GM18867 (cell line): ENCODE measurements at regions not wholly inside any gene's neighbourhood (a gene's known extent, or its start where the extent isn't known, plus 50 kb on each side); places are given as distances from the start of the nearest gene placed in this dataset.
A peak's percentile ranks its signal among the peaks of the same experiment; 100 is the strongest.
"Not testable (repeated sequence)": the region's sequence is repeated elsewhere in the genome, so short reads cannot be mapped to it uniquely, and the experiment has no call there.

ENCODE experiments used
- ATAC-seq: cut with Tn5 transposase; IDR thresholded peaks from one replicate; pipeline ENCODE4 v1.9.1; 2021; ENCODE audit warnings: mild to moderate bottlenecking, moderate library complexity; ENCODE audit not compliant: unreplicated experiment

DNA sequence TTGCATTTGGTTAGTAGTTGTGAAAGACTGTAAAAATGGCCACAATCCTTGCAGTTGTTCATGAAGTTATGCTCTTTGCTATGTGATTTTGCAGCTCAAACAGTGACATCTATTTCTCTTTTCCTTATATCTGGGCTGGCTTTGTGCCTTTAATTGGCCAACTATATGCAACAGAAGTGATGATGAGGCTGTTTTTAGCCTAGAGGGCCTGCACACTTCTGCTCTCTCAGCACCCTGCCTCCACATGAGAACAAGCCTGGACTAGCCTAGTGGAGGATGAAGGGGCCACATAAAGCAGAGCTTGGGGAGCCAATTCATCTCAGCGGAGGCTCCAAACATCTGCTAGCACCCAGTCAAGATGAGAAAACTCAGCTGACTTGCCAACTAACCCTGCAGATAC lies 339.8 kb downstream of the OMA1 start:
- ATAC-seq, result no peak

DNA sequence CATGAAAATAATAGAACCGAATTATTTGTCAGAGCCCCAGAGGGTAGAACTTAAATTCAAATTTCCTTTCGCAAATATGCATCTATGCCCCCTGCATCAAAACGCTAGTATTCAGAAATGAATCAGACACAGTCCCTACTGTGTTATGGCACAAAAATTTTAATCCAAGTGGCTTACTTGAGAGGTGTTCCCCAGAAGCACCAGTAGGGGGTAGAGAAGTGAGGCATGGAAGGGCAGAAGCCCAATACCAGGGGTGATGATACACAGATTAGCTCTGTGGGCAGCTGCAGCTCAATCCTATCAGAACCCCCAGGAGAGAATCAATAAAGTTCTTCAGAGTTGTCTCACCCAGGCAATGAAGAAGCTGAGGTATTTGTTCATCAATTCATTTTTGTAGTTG lies 342.2 kb downstream of the OMA1 start:
- no peak for ATAC-seq

DNA sequence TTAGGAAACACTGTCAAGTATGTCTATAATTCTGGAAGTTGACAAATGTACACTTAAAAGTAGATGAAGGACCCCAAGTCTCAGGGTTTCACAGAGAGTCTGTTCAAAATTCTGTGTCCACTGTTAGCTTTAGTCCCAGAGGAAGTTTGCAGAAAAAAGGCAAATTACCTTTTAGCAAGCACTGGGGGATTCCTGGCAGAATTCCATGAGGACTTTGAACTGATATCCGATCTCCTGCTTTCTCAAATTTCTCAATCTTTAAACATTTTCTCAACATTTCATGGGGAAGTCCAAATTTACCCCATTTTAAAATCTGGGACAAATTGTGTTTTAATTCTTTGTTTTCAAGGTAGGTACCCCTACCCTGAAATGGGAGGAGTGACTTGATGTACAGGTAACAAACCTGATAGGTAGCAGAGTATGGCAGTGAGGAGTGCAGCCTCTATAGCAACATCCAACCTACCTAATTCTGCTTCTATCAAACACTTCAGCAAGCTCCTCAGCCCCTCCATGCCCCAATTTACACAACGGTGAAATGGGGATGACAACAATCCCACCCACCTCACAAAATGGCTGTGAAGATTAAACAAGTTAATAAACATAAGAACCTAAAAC lies 344.9 kb downstream of the OMA1 start:
- no peak for ATAC-seq

DNA sequence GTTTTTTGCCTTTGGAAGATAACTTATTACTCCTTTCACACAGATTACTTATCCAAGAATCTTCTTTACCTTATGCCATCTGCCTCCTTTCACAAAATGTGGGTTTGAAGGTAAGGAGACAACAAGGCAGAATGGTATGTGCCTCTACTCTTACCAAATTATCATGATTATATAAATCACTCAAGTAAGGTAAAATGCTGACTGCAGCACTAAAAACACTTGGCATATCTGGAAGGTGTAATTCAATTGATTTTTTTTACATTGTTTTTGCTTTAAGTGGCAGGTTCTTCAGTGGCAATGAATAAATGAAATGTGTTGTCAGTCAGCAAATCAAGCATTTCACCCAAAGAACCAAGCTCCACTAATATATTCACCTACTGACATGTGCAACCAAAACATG lies 346.1 kb downstream of the OMA1 start:
- ATAC-seq, result no peak

DNA sequence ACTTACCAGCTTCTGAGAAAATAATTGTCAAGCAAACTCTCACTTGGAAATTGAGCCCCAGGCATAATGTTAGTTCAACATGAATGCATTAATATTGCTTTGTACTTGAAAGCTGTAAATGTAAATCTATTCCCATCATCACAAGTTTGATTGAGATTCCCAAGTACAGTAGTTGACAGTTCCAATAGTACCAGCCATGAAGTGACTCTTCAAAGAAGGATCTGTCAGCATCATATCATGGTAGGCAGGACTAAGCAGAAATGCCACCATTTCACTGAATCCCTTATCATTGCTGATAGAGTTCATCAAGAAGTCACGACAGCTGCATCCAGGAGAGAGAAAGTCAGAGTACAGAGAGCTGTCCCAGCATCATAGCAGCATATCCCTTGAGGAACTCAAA lies 348.7 kb downstream of the OMA1 start:
- ATAC-seq, result no peak

DNA sequence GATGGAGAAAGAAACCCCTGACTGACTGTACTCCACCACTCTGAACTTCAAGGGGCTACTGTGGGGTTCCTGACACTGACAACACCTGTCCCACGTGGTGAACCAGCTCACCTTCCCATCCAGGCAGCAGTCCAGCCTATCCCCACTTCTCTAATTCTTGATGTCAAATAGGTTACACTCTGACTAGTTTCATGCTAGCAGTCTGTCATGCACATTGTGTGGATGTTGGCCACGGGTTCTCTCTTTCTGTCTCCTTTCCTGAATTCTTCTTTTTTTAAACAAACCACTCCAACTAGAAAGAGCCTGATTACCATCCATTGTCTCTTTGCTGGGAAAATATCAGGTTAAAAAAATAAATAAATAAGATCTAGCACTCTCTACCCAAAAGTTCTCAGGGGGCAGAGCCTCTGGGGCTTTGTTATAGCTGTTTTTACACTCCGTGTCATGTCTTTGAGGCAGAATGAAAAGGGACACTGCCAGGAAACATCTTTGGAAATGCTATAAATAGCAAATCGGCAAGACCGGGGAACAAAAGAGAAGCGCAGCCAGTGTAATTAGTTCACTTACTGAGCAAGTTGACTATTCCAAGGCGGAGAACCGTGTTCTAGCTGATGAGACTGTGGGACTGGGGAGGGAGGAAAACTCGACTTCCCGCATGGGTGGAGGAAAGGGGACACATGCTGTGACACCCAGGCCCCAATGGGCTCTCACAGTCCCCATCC lies 356.1 kb downstream of the OMA1 start:
- ATAC-seq, result no peak

DNA sequence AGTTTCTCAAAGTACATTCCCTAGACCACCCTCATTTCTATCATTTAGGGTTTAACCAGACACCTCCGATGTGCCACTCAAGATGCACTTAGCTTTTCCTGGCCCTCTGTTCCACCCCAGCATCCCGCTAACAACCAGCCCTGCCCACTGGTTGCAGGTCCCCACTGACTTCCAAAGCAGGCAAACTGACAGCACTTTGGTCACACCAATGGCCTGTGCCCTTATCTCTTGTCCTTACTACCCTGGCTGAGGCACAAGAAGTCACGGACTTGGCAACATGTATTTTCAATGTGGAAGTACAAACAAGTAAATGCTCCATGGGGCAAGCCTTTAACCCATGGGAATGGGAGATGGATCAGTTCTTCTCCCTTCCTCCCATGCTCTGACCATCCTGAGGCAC lies 357.1 kb downstream of the OMA1 start:
- ATAC-seq, result no peak

DNA sequence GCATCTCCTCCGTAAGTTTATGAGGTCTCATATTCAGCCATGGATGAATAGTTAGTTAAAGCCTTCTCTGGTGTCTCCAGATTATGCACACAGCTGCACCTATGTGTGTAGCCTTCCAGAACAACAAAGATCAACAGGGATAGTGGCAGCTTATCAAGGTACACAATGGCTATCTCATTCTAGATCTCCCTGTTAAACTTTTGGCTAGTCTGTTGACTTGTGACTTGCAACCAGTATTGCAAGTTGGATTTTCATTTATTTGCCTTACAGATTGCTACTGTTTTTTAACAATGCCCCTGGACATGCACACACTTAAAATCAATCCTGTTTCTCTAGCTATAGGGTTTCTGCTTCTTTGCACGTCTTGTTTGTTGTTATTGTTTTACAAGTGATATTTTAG lies 363.2 kb downstream of the OMA1 start:
- no peak for ATAC-seq

DNA sequence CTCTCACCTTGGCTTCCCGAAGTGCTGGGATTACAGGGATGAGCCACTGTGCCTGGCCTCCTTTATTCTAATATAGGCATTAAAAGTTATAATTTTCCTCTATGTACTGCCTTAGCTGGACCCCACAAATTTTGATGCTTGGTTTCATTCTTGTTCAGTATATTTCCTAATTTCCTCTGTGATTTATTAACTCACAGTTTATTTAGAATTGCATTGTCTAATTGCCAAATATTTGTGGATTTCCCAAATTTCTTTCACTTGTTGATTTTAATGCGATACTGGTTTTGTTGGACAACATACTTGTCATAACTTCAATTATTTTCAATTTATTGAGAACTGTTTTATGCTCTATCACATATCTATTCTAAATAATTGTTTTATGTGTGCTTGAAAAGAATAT lies 366.0 kb downstream of the OMA1 start:
- ATAC-seq, result no peak

DNA sequence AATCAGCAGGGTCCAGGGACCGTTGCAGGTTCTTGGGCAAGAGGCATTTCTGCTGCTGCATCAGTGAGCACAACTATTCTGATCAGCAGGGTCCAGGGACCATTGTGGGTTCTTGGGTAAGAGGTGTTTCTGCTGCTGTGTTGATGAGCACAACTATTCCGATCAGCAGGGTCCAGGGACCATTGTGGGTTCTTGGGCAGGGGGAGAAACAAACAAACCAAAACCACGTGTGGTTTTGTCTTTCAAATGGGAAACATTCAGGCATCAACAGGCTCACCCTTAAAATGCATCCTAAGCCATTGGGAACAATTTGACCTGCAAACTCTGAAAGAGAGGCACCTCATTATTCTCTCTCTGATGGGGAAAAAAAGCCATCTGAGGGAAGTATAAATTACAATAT lies 377.4 kb downstream of the OMA1 start:
- ATAC-seq, result not testable (repeated sequence)

DNA sequence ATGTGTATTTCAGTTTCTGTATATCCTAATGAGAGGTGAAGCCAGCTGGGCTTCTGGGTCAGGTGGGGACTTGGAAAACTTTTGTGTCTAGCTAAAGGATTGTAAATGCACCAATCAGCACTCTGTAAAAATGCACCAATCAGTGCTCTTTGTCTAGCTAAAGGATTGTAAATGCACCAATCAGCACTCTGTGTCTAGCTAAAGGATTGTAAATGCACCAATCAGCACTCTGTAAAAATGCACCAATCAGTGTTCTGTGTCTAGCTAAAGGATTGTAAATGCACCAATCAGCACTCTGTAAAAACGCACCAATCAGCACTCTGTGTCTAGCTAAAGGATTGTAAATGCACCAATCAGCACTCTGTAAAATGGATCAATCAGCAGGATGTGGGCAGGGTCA lies 379.4 kb downstream of the OMA1 start:
- ATAC-seq, result not testable (repeated sequence)

DNA sequence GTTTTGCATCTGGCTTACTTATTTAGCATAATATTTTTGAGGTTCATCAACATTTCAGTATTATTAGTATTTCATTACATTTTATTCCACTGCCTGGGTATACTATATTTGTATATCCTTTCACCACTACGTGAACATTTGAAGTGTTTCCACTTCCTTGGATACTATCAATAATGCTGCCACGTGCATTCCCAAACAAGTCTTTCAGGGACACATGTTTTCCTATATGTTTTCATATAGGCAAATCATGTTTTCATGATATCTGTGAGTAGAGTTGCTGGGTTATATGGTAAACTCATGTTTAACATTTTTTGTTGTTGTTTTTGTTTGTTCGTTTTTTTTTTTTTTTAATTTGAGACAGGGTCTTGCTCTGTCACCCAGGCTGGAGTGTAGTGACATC lies 380.1 kb downstream of the OMA1 start:
- no peak for ATAC-seq

DNA sequence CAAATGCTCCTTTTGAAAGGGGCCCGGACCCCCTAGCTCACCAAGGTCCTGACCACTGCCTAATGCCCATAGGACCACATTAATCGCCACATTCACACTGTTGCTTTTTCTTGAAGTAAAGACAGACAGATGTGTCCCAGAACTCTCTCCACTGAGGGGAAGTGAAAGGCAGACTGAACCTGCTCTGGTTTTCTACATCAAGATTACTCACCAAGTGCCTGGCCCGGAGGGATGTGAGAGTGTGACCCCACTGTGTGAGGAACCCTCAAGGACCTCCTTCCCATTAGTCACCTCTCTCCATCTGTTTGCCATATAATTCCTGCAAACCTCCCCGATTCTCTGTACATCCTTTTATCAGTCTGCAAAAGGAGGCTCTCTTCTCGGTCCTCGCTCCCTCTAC lies 381.5 kb downstream of the OMA1 start:
- no peak for ATAC-seq

DNA sequence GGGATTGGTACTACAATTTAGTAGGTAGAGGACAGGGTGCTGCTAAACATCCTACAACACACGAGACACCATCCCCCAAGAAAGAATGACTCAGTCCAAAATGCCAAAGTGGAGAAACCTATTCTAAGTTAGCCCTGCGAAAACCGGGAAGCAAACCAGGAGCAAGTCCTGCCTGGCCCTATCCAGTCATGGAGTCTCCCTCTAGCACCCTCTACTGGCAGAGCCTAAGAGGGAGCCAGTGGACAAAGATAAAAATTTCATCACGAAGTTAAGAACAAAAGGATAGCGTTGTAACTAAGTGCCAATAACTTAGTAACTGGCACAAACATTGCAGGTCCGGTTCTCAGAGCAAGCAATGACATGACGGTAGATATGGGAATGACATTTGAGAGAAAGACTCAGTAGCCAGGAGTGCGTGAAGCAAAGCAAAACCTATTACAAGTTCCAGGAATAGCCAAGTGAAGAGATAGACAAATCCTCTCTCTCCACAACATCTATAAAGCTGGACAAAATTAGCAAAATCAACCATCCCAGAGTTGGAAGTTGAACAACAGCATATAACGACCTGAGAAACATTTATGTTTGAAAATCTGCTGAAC lies 383.5 kb downstream of the OMA1 start:
- ATAC-seq, result no peak

DNA sequence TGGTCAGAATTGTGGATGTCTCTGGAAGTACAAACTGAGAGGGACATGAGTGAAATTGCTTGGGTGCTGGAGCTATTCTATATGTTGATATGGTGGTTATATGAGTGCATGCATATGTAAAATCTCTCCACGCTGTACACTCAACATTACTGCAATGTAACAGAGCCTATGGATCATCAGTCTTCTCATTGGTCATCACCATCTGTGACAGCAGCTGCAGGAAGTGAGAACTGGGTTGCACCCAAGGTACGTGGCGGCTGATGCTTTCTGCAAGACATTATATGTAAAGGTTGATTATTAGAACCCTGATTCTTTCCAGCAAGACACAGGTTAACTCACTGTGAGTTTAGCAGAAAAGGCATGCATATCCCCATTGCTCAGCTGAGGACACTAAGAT lies 387.1 kb downstream of the OMA1 start:
- ATAC-seq, result no peak

DNA sequence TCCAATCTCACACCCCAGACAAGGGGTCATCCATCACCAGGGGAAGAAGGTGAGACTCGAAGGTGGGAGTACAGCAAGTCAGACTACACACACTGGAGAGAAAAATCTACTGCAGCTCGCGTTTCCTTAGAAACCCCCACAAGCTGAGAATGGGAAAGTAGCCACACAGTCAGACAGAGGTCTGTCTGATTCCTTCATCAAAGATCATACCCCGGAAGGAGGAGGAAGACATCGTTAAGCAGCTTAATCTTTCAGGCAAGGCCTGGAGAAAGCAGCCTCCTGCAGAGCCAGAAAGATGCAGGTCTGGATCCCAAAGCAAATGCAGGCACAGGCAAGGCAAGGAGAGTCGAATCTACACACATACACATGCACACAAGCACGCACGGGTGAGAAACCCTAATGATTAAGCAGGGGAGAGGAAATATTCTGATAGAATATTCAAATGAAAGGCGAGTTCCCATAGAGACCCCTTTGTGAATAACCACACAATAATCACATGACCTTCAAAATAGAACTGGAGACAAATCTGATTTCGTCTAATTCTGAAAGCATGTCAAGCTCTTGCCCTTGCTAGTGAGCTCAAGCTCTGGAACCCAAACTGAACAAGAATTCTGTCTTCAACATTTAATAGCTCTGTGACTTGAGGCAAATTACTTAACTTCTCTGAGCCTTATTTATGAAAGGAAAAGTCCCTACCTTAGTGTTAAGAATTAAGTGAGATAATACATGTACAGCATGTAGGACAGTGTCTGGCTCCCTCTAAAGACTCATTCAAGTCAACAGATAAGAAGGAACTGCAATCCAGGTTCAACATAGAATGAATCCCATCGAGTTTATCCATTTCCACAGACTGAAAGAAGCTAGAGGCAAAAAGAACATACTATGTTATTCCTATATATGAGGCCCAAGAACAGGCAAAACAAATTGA lies 387.8 kb downstream of the OMA1 start:
- no peak for ATAC-seq

DNA sequence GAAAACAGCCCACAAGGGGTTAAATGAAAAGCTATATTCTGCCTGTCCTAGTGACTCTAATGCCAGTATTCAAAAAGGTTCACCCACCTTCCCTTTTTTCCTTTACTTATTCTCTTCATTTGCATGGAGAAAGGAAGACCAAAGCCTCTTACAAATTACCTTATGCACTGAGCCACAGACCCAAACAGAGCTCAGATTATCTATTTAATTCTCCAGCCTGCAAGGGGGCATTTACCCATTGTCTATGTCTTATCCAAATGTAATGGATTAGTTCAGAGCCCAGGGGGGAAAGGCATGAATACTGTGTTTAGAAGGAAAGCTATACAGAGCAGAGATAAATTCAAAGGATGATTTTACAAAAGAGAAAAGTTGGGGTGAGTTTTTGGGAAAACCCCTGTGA lies 388.5 kb downstream of the OMA1 start:
- no peak for ATAC-seq

DNA sequence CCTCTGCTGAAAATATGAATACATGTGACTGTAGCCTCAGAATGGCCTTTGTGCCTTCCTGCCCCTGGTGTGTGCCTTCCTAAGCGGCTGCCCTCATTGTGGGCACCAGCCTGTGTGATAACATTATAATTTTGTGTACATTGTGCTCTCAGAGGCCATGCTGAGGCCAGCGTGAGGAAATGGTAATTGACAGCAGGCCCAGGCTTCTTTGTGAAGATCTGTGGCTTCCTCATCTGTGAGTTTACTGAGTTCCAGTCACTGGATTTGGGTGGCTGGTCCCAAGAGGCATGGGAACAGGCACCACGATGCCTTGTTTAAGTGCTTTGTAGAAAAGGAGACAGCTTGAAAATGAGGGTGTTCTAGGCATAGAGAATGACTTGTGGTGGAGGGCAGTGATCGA lies 389.3 kb downstream of the OMA1 start:
- no peak for ATAC-seq

DNA sequence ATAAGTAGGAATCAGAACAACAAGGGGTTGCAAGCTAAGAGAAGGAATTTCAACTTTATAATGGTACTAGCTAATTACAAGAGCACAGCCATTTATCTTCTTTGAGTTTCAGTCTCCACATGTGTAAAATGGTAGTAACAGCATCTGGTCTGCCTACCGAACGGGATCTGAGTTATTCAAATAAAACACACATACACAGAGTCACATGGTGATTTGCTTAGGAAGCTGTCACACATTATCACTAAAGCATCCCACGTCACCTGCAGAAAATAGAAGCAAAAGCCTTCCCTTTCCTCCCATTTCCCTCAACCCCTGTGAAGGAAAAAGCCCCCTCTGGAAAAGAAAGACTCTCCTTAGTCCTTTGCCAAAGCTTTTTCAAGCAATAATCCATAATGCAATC lies 389.7 kb downstream of the OMA1 start:
- no peak for ATAC-seq

DNA sequence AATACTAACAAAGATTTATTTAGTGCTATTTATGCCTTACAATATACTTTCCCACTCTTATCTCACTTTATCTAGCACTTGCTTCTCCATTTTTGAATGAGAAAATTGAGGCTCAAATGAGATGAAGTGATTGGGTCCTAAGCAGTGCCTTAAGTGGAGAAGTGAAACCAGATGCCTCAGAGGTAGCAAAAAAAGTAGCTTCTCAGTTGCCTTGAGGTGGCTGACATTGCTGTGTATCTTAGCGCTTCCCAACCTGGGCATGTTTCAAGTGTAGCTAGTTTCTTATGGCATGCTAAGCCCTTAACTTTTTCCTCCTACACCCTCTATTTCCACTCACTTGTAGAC lies 390.4 kb downstream of the OMA1 start:
- ATAC-seq, result peak; percentile 63

DNA sequence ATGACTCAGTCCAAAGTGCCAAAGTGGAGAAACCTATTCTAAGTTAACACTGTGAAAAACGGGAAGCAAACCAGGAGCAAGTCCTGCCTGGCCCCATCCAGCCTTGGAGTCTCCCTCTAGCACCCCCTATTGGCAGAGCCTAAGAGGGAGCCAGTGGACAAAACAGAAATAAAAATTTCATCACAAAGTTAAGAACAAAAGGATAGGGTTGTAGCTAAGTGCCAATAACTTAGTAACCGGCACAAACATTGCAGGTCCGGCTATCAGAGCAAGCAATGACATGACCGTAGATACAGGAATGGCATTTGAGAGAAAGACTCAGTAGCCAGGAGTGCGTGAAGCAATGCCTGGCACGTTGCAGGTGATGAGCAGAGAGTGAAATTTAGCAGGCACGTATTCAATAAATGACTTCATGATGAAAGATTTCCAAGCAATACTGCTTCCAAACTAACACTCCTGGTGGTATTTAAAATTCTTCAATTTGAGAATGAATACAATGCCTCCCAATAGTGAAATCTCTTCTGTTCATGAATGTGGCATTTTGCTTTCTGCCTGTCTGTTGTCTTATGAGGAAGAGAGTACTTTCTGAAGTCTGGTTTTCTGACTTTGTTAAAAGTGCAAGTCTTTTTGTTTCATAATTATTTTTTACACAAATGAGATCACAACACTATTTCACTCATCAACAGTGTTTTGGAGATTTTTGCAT lies 391.0 kb downstream of the OMA1 start:
- peak; percentile 22 for ATAC-seq
